Lung (tissue), 11 donors: ENCODE measurements at regions not wholly inside any gene's neighbourhood (a gene's known extent, or its start where the extent isn't known, plus 50 kb on each side); places are given as distances from the start of the nearest gene placed in this dataset.

Experiments used
- ATAC-seq: fragments of 200-7000 bp; cut with Tn5 transposase; one replicate; pipeline ENCODE4 v1.9.1; 2020; ENCODE audit warnings: moderate number of reproducible peaks; ENCODE audit not compliant: insufficient read depth, low FRiP score
- DNase-seq, 3 donors: peaks; one replicate each; pipeline ENCODE4 v3.0.0-alpha.2; 2013 to 2017
- H3K27ac ChIP-seq, 2 donors: one replicate each; pipeline ENCODE4 v1.5.1; 2013; ENCODE audit warnings: mild to moderate bottlenecking in 2 of 2, moderate library complexity in 2 of 2, control low read depth in 1 of 2, inconsistent platforms in 1 of 2, low read depth in 1 of 2, low read length in 1 of 2
- H3K27me3 ChIP-seq, 3 donors: one replicate each; pipeline ENCODE4 v1.5.1; 2013; ENCODE audit warnings: low read length in 2 of 3; ENCODE audit not compliant: control insufficient read depth in 3 of 3, insufficient read depth in 3 of 3
- H3K36me3 ChIP-seq, 4 donors: one replicate each; pipeline ENCODE4 v1.5.1; 2013; ENCODE audit warnings: low read length in 4 of 4, mild to moderate bottlenecking in 1 of 4, moderate library complexity in 1 of 4; ENCODE audit not compliant: control insufficient read depth in 4 of 4, insufficient read depth in 4 of 4
- H3K4me1 ChIP-seq, 5 donors: one replicate each; pipeline ENCODE4 v1.5.1; 2013; ENCODE audit warnings: low read length in 5 of 5, mild to moderate bottlenecking in 2 of 5, moderate library complexity in 1 of 5; ENCODE audit not compliant: control insufficient read depth in 5 of 5, insufficient read depth in 5 of 5
- H3K4me3 ChIP-seq: one replicate; pipeline ENCODE4 v1.5.1; 2013; ENCODE audit warnings: mild to moderate bottlenecking, control low read depth, moderate library complexity
- H3K9ac ChIP-seq, 2 donors: one replicate each; pipeline ENCODE4 v1.5.1; 2013; ENCODE audit warnings: low read length in 2 of 2, control low read depth in 1 of 2; ENCODE audit not compliant: insufficient read depth in 1 of 2
- H3K9me3 ChIP-seq, 4 donors: one replicate each; pipeline ENCODE4 v1.5.1; 2013; ENCODE audit warnings: low read length in 3 of 4, mild to moderate bottlenecking in 1 of 4, moderate library complexity in 1 of 4; ENCODE audit not compliant: control insufficient read depth in 4 of 4, insufficient read depth in 3 of 4
- CTCF ChIP-seq: IDR thresholded peaks from 2 replicates; pipeline ENCODE4 v1.5.1; 2012; ENCODE audit warnings: mild to moderate bottlenecking; ENCODE audit errors: control extremely low read depth, extremely low read depth
- WGBS, 2 donors: extraction: QIAGEN DNeasy Blood & Tissue Kit; methylation state at CpG; one replicate each; pipeline ENCODE4 v1.1.7; 2013; 5-methylcytosine and 5-hydroxymethylcytosine counted together
- donor health status: control.
- donor health status: control.
- donor health status: Bipolar disorder and iron deficiency.
- donor health status: healthy.
- donor health status: DM: yes; HTN: yes; CAD: no.

GRCh38 chrX:97790850-97791249 lies 907.1 kb downstream of the RPA4 start:
- no peak for TF ChIP-seq CTCF
- Histone ChIP-seq H3K36me3 (no peaks in the 10 kb centered on the region), H3K9ac (no peak overlapping the region), H3K4me1 (no peaks in the 10 kb centered on the region), H3K27me3 (peaks cover 0 to 17% (median 2%) of the 10 kb centered on the region in 3 donors), H3K27ac (no peak overlapping the region), H3K9me3 (no peaks in the 10 kb centered on the region), H3K4me3 (no peak overlapping the region)
- no peak for DNase-seq
- no peak for ATAC-seq
- 41 to 59% methylated on average over 1 of the region's 1 CpG for WGBS, 2 donors

GRCh38 chrX:97797076-97797475 lies 913.4 kb downstream of the RPA4 start:
- Histone ChIP-seq H3K4me3 (no peak overlapping the region), H3K9me3 (no peaks in the 10 kb centered on the region), H3K27ac (no peak overlapping the region), H3K9ac (no peak overlapping the region), H3K4me1 (no peaks in the 10 kb centered on the region), H3K27me3 (peaks cover 0 to 16% (median 0%) of the 10 kb centered on the region in 3 donors), H3K36me3 (no peaks in the 10 kb centered on the region)
- no peak for TF ChIP-seq CTCF
- ATAC-seq (no peak), DNase-seq (no peak)
- WGBS, 2 donors: 75 to 82% methylated on average over 2 of the region's 2 CpGs

- 89 to 93% methylated on average over 3 of the region's 3 CpGs for WGBS, 2 donors
- peaks cover 0 to 14% (median 0%) of the 10 kb centered on the region in 5 donors for H3K4me1 ChIP-seq
- no peak overlapping the region for H3K4me3 ChIP-seq
- TF ChIP-seq CTCF: no peak
- H3K27me3 ChIP-seq: peaks cover 0 to 2% (median 0%) of the 10 kb centered on the region in 3 donors
- ATAC-seq (no peak), DNase-seq (peak in 2 of 3 donors; percentile 1 to 4)
- no peaks in the 10 kb centered on the region for H3K9me3 ChIP-seq
- H3K27ac ChIP-seq: no peak overlapping the region
- H3K36me3 ChIP-seq: no peaks in the 10 kb centered on the region
- H3K9ac ChIP-seq: no peak overlapping the region
These were observed 922.5 kb downstream of the RPA4 start for GRCh38 chrX:97806238-97806637.

DNA sequence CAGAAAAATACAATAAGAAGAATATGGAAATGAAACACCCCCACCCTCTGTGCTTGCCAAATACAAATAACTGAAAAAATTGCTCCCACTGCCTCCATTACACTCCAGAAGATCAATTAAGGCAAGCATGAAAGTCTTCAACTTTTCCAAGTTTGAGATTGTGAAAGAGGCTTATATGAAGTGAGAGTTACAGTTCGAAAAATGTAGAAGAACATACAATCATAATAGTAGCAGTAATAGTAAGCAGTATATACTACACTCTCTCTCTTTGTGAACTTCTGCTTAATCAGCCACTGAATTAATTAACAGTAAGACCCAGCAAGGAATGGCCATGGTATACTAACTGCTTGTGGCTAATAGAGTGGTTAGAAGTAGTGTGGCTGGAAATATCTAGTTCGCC lies 923.2 kb downstream of the RPA4 start:
- H3K27ac ChIP-seq: no peak overlapping the region
- peak in 2 of 3 donors; percentile 81 to 86 for DNase-seq
- H3K4me1 ChIP-seq: peaks cover 0 to 14% (median 0%) of the 10 kb centered on the region in 5 donors
- no peak overlapping the region for H3K4me3 ChIP-seq
- peaks cover 0 to 2% (median 0%) of the 10 kb centered on the region in 3 donors for H3K27me3 ChIP-seq
- 83 to 87% methylated on average over 2 of the region's 2 CpGs for WGBS, 2 donors
- no peaks in the 10 kb centered on the region for H3K36me3 ChIP-seq
- H3K9me3 ChIP-seq: no peaks in the 10 kb centered on the region
- no peak overlapping the region for H3K9ac ChIP-seq
- TF ChIP-seq CTCF: no peak
- no peak for ATAC-seq
